Skin epidermis (tissue), 12 donors: ENCODE measurements at regions not wholly inside any gene's neighbourhood (a gene's known extent, or its start where the extent isn't known, plus 50 kb on each side); places are given as distances from the start of the nearest gene placed in this dataset.
"Not testable (repeated sequence)": the region's sequence is repeated elsewhere in the genome, so short reads cannot be mapped to it uniquely, and the experiment has no call there.

Source experiments
- H3K27ac ChIP-seq, 21 experiments: fragments of 200-600 bp; sonication (generic) in 11 of 21; one replicate each; pipeline ENCODE4 v1.5.0; 2020; ENCODE audit warnings: mild to moderate bottlenecking in 3 of 21, inconsistent platforms in 2 of 21, moderate library complexity in 2 of 21
- H3K4me3 ChIP-seq, 7 experiments: fragments of 200-600 bp; sonication (generic) in 2 of 7; one replicate each; pipeline ENCODE4 v1.5.0; 2020; ENCODE audit warnings: inconsistent platforms in 2 of 7, mild to moderate bottlenecking in 2 of 7, moderate library complexity in 1 of 7

DNA sequence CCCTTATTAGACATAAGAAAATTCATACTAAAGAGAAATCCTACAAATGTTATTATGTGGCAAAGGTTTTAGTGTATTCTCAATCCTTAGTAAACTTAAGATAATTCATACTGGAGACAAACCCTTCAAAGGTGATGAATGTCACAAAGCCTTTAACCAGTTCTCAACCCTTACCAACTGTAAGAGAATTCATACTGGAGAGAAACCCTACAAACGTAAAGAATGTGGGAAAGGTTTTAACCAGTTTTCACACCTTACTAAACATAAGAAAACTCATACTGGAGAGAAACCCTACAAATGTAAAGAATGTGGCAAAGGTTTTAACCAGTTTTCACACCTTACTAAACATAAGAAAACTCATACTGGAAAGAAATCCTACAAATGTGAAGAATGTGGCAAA, 93.2 kb downstream of the ZNF680 start:
- Histone ChIP-seq H3K27ac (no peak overlapping the region), H3K4me3 (no peak overlapping the region)

DNA sequence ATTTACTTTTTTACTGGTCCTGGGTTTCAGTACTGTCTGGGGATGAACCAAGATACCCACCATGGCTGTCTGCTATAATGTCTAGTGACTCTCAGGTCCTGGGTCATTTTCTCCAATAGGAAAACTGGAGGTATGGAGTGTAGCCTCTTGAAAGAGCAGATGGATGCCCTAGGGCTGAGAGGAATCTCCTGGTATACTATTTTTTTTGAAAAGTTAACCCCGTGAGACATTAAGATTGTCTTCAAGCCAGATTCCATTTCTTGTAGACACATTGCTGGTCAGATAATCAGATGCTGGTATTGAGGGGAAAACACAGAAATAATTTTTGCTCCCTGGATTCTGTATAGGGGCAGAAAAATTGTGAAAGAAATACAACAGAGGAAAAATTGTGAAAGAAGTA, 97.3 kb downstream of the ZNF680 start:
- Histone ChIP-seq H3K27ac (no peak overlapping the region), H3K4me3 (no peak overlapping the region)

DNA sequence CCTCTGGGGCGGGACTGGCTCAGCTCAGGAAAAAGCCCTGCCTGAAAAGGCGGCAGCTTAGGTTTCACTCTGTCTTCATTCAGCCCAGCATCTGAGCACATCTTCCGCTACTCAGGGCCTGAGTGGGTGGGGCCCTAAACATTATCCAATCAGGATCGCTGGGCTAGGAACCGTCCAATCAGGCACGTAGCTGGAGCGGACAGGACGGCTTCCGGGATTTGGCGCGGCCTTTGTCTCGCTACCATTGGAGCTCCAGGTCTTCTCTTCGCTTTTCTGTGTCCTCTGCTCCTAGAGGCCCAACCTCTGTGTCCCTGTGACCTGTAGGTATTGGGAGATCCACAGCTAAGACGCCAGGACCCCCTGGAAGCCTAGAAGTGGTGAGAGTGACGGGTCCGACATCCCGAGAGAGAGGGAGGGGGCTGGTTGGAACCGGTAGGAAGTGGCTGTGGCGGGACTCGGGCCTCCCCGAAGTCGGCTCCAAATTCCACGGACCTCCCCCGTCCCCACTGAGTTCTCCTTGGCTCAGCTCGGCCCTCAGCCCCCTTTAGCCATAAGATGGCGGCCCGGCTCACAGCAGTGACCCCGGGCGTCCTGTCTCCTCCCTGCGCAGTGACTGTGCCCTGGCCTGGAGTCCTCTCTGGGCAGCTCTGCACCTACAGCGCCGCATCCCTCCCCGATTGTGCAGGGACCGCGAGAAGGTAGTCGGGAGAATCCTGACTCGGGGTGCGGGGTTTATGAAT, 99.1 kb downstream of the ZNF680 start:
- Histone ChIP-seq H3K4me3 (peak overlapping the region in 6 of 7 experiments; percentile 15 to 30 (median 24)), H3K27ac (peak overlapping the region in 2 of 21 experiments; percentile 11 to 31)

DNA sequence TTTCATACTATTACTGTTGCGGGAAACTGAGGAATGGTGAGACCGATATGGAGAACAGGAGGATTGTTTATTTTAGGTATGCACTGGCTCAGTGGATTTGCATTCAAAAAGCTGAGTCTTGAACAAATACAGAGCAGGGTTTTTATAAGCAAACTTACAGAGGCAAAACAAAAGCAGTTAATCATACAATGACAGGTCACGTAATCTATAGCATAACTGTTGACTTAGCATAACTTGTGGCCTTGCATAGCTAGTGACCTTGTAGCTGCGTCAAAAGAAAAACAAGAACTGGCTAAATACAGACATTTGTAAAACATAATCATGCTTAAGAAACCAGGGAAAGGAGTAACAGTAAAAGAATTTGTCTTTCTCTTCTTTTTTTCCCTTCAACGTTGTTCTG, 103.0 kb downstream of the ZNF680 start:
- not testable (repeated sequence) for H3K4me3 ChIP-seq, H3K27ac ChIP-seq

DNA sequence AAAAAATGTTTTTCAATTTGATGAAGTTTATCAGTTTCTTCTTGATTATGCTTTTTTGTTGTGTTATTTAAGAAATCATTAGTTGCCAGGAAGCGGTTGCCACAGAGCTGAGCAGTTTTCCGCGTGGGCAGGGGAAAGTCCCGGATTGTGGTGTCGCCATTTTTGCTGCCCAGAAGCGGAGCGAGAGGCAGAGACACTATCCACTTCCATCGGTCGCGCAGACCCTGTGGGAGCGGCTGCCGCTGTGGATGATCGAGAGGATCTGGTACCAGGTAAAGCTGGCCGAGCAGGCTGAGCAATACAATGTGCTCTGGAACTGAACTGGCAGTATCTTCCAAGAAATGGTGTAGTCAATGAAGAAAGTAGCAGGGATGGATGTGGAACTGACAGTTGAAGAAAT, 119.8 kb downstream of the ZNF736 start:
- no peak overlapping the region for H3K4me3 ChIP-seq

DNA sequence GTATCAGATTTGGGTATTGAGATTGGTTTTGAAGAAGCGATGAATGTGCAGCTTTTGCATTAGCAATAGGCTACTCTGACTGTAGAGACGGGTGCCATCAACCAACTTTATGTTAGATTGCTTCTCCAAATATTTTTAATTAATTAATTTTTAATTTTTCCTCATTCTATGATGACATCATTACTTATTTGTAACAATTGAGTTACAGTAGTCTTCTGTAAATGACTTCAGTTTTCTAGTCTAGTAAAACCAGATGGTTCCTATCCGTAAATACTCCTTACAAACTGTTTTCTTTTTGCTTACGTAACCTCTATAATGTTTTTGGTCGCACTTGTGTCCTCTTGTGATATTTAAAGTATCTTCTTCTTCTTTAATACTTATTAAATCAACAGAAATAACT, 118.1 kb downstream of the ZNF736 start:
- no peak overlapping the region for H3K27ac ChIP-seq

More for the DNA sequence above, 119.8 kb downstream of the ZNF736 start:
- no peak overlapping the region for H3K27ac ChIP-seq

DNA sequence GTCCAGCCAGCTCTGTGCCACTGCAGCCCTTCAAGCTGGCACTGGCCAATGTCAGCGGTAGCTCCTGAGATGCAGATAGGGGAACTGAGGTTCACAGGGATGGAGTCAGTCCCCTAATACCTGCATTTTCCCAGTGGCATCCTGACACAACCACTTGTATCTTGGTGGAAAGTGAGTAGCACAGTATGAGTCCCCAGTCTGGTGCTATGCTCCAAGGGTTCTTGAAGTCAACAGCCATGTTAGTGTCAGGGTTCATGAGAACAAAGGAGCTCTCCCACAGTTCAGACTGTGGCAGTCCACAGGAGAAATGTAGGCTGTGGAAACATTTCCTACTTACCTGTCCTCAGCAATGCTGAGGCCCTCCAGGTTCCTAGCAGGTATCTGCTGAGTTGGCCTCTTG, 115.5 kb downstream of the ZNF736 start:
- no peak overlapping the region for H3K27ac ChIP-seq
- H3K4me3 ChIP-seq: no peak overlapping the region

More for the DNA sequence above, 118.1 kb downstream of the ZNF736 start:
- no peak overlapping the region for H3K4me3 ChIP-seq

DNA sequence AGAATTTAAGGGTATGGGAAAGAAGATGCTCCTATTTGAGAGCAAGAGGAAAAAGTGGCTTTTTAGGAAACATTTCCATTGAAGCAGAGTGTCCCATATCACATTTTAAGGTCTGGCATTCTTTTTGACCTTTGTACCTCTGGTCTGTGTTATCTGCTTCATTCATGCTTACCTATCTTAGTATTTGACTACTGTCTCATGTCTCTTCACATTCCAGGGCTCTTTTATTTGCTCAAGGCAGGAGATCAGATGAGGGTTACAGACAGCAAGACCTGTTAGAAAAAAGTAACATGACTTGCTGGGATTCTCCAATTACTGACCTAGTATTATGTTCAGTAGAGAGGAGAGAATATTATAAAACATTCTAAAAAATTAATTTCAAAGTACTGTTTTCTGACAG, 111.7 kb downstream of the ZNF736 start:
- not testable (repeated sequence) for H3K4me3 ChIP-seq, H3K27ac ChIP-seq

DNA sequence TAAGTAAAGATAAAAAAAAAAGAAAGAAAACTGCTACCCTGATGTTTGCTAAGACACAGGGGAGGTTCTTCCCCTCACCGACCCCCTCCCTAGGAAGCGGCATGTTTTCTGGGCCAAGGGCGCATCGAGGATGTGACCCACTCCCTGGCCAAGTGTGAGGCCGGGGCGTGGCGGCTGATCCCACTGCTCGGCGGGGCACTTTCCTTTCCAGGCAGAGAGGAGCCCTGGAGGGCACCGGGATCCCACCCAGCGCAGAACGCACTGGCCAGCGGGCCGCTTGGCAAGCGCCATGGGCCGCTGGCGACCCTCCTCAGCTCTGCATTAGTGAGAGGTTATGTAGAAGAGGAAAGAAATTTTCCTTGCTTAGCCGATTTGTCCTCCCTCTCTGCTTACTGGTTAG, 93.4 kb downstream of the ZNF736 start:
- Histone ChIP-seq H3K27ac (no peak overlapping the region), H3K4me3 (no peak overlapping the region)
